ENCODE measurements at regions not wholly inside any gene's neighbourhood (a gene's known extent, or its start where the extent isn't known, plus 50 kb on each side); places are given as distances from the start of the nearest gene placed in this dataset.

GRCh38 chr3:174667386-174667785 lies 191.7 kb upstream of the NAALADL2 start:
- Histone ChIP-seq H3K4me3 (ENCODE audit: low read depth in 2 of 2, low read length in 1 of 2) (no peak overlapping the region), H3K4me1 (ENCODE audit: control insufficient read depth in 1 of 2, insufficient read depth in 2 of 2, low read depth in 1 of 2, low read length in 1 of 2) (no peaks in the 10 kb centered on the region; a peak in 1 of 4 replicates), H3F3A (replicated peaks; ENCODE audit: insufficient read depth) (no peaks in the 10 kb centered on the region), H3K9me2 (no peaks in the 10 kb centered on the region), H4K20me1 (ENCODE audit: insufficient read depth) (no peaks in the 10 kb centered on the region), H3K79me2 (ENCODE audit: insufficient read depth) (no peaks in the 10 kb centered on the region), H3K4me2 (no peak overlapping the region), H3K27me3 (ENCODE audit: insufficient read depth) (no peaks in the 10 kb centered on the region), H3K9me3 (no peaks in the 10 kb centered on the region), H3K36me3 (replicated peaks in 1 of 2; ENCODE audit: control insufficient read depth in 1 of 2, insufficient read depth in 2 of 2, low read length in 1 of 2) (no peaks in the 10 kb centered on the region), H3K27ac (ENCODE audit: low read depth in 2 of 2, low read length in 1 of 2) (no peak overlapping the region), H3K9ac (no peak overlapping the region), H2AFZ (ENCODE audit: low read depth) (no peak overlapping the region)
- CTCF ChIA-PET: no interaction called here
- TF ChIP-seq PBX3 (IDR thresholded peaks at IDR 0.05) (no peak), MXI1 (IDR thresholded peaks at IDR 0.05; ENCODE audit: low read depth, low read length) (no peak), ZBTB33 (IDR thresholded peaks at IDR 0.05; ENCODE audit: borderline replicate concordance, low read depth) (no peak)
- 44% methylated on average over 1 of the region's 1 CpG for WGBS (ENCODE audit: low lambda C conversion rate)
- POLR2A ChIA-PET: no interaction called here
- no peak for DNase-seq

- H3K36me3 ChIP-seq (replicated peaks in 1 of 2; ENCODE audit: control insufficient read depth in 1 of 2, insufficient read depth in 2 of 2, low read length in 1 of 2): no peaks in the 10 kb centered on the region
- H3K9ac ChIP-seq: no peak overlapping the region
- no peaks in the 10 kb centered on the region for H4K20me1 ChIP-seq (ENCODE audit: insufficient read depth)
- H2AFZ ChIP-seq (ENCODE audit: low read depth): no peak overlapping the region
- no peaks in the 10 kb centered on the region for H3K27me3 ChIP-seq (ENCODE audit: insufficient read depth)
- no peak overlapping the region for H3K4me3 ChIP-seq (ENCODE audit: low read depth in 2 of 2, low read length in 1 of 2)
- no peak overlapping the region for H3K4me2 ChIP-seq
- DNase-seq: no peak
- no peak overlapping the region for H3K27ac ChIP-seq (ENCODE audit: low read depth in 2 of 2, low read length in 1 of 2)
- TF ChIP-seq TAF1 (IDR thresholded peaks at IDR 0.05; ENCODE audit: borderline replicate concordance, low read depth, low read length): no peak
- no peak for TF ChIP-seq MXI1 (IDR thresholded peaks at IDR 0.05; ENCODE audit: low read depth, low read length)
- TF ChIP-seq YY1 (IDR thresholded peaks at IDR 0.05; ENCODE audit: low read depth): no peak
- no peak for TF ChIP-seq FOXM1 (IDR thresholded peaks at IDR 0.05; ENCODE audit: low read depth)
- no peak for TF ChIP-seq MAX (IDR thresholded peaks at IDR 0.05; ENCODE audit: low read depth)
- TF ChIP-seq EZH2phosphoT487 (IDR thresholded peaks at IDR 0.05; ENCODE audit: borderline replicate concordance, low read depth): no peak
- no peak for TF ChIP-seq ZBTB33 (IDR thresholded peaks at IDR 0.05; ENCODE audit: borderline replicate concordance, low read depth)
- no peak for TF ChIP-seq SMC3 (IDR thresholded peaks at IDR 0.05; ENCODE audit: low read depth, low read length)
- no peaks in the 10 kb centered on the region for H3K9me3 ChIP-seq
- CTCF ChIA-PET: no interaction called here
- no peaks in the 10 kb centered on the region for H3K4me1 ChIP-seq (ENCODE audit: control insufficient read depth in 1 of 2, insufficient read depth in 2 of 2, low read depth in 1 of 2, low read length in 1 of 2)
- no peaks in the 10 kb centered on the region for H3K9me2 ChIP-seq
- WGBS (ENCODE audit: low lambda C conversion rate): 71% methylated on average over 2 of the region's 2 CpGs
- POLR2A ChIA-PET: no interaction called here
- no peaks in the 10 kb centered on the region for H3F3A ChIP-seq (replicated peaks; ENCODE audit: insufficient read depth)
- no peaks in the 10 kb centered on the region for H3K79me2 ChIP-seq (ENCODE audit: insufficient read depth)
Measured at GRCh38 chr3:174675406-174675805, 183.7 kb upstream of the NAALADL2 start.
